SK-MEL-5 (cell line): ENCODE measurements at regions not wholly inside any gene's neighbourhood (a gene's known extent, or its start where the extent isn't known, plus 50 kb on each side); places are given as distances from the start of the nearest gene placed in this dataset.
"Not testable (repeated sequence)": the region's sequence is repeated elsewhere in the genome, so short reads cannot be mapped to it uniquely, and the experiment has no call there.

Experiments
- DNase-seq: peaks from one replicate; pipeline ENCODE4 v3.0.0-alpha.2; 2016; ENCODE audit warnings: low read depth, low spot score
- in situ Hi-C: cut with HindIII; loops from 2 replicates; pipeline ENCODE4 v1.10.0; 2016; ENCODE audit warnings: low sequenced_read_pairs, high pct_unique_total_duplicates, low pct_unique_long_range_greater_than_20kb

- in situ Hi-C loops: no loop called here
- no peak for DNase-seq
These were observed 69.1 kb upstream of the NREP start for GRCh38 chr5:111826064-111826463.

- in situ Hi-C loops: no loop called here
- peak; percentile 34 for DNase-seq
These were observed 63.1 kb upstream of the NREP start for GRCh38 chr5:111820072-111820471.

- in situ Hi-C loops, DNase-seq: not testable (repeated sequence)
These were observed 62.0 kb upstream of the NREP start for GRCh38 chr5:111819028-111819427.

GRCh38 chr5:111813537-111813936, 56.5 kb upstream of the NREP start:
- in situ Hi-C loops: no loop called here
- no peak for DNase-seq

- in situ Hi-C loops: no loop called here
- no peak for DNase-seq
These were observed 53.1 kb upstream of the NREP start for GRCh38 chr5:111810112-111810511.
